NCI-H2029 (cell line): ENCODE measurements at regions not wholly inside any gene's neighbourhood (a gene's known extent, or its start where the extent isn't known, plus 50 kb on each side); places are given as distances from the start of the nearest gene placed in this dataset.
A peak's percentile ranks its signal among the peaks of the same experiment; 100 is the strongest.
"Not testable (repeated sequence)": the region's sequence is repeated elsewhere in the genome, so short reads cannot be mapped to it uniquely, and the experiment has no call there.

ENCODE experiments used
- DNase-seq: peaks from one replicate; lab custom pipeline; 2025; lab: John Stamatoyannopoulos, UW

DNA sequence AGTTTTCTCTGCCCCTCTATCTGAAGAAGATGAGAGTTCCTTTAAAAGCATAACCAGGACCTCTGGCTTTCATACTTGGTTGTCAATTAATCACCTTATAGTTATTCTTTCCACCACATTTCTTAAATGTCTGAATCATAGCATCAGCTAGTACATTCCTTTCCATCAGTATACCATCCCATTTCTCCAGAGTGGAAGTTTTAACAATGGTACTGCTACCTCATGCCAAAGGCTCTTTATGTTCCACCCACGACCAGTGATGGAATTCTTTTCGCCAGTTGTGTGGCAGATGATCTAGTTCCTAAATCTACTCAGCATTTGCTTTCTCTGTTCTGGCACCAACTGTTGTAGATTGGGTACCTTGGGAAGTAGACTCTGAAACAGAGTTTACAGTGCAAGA is 379.8 kb downstream of the ZNF674 start:
- DNase-seq, result no peak

DNA sequence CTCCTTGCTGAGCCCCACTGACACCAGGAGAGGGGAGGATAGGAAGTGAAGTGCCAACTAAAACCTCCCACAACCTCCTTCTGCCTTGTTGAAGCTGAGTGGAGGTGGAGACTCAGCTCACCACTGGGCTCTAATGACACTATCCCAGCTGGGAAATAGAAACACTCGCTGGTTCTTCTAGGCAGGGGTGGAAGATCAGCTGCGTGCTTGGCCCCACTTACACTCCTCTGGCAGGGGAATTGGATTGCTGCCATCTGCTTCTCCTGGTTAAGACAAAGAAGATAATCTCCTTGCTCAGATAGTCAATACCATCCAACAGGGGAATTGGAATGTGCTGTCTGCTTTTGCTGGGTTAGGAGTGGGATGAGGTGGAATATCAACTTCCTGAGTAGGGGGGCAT is 392.5 kb downstream of the ZNF674 start:
- DNase-seq, result no peak

DNA sequence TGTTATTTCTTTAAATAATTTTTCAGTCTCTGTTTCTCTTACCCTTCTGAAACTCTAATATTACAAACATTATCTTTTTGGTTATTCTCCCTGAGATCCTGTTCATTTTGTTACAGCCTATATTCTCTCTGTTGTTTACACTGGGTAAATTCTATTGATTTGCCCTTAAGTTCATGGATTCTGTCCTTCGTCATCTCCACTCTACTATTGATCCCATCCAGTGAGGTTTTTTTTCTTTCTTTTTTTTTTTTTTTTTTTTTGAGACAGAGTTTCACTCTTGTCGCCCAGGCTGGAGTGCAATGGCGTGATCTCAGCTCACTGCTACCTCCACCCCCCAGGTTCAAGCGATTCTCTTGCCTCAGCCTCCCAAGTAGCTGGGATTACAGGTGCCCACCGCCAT is 393.9 kb downstream of the ZNF674 start:
- not testable (repeated sequence) for DNase-seq

DNA sequence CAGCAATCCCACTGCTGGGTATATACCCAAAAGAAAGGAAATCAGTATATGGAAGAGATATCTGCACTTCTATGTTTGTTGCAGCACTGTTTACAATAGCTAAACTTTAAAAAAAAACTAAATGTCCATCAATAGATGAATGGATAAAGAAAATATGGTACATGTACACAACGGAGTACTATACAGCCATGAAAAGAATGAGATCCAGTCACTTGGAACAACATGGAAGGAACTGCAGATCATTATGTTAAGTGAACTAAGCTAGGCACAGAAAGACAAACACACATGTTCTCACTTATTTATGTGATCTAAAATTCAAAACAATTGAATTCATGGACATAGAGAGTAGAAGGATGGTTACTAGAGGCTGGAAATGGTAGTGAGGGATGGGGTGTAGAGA is 400.7 kb downstream of the ZNF674 start:
- DNase-seq, result no peak

DNA sequence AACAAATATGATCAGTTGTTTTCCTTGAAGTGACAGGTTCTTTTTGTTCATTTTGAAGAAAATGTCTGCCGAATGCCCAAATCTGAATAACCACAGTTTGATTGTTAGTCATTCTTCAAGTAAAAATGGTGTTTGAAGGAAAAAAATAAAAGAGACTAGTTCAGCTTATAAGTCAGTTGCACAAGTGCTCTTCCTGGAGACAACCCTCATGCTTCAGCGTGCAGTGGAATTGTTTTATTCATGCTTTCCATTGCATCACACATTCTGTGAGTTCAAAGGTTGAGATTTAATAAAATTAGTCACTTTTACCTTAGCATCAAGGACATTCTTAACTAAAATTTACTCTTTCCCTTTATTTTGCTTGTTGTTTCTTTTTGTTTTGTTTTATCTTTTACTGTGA is 404.9 kb downstream of the ZNF674 start:
- DNase-seq, result no peak

DNA sequence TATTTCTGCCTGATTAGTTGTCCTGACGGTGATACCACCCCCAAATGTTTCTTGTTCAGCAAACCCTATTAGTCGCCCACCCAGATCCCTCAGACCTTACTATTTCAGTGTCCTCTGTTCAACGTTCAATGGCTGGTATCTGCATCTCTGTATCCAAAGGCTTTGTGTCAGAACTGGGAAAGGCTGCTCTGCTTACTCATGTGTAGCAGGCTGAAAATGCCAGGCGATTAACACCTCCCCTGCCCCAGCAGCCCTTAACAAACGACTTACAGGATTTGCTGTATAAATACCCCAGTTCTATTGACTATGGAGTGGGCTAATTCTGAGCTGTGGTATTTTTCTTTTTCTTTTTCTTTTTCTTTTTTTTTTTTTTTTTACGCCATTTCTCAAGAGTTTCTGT is 415.0 kb downstream of the ZNF674 start:
- DNase-seq, result no peak

DNA sequence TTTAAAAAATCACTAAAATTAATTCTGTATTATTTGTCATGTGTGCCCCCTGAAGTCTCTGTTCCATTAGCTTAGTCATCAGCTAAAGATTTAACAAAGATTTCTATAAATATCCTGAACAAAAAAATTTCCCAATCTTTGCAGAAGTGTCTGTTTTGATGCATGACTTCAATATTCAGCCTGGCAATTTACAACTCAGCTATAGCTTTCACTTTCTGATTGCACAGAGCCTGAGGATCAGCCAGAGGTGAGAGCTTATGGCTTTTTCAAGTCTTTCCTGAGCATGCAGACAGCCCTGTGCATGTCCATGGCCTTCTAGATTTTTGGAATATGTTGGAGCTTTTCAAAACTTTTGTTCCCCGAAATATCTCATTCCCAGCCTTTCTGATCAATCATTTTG is 420.1 kb downstream of the ZNF674 start:
- DNase-seq, result no peak

DNA sequence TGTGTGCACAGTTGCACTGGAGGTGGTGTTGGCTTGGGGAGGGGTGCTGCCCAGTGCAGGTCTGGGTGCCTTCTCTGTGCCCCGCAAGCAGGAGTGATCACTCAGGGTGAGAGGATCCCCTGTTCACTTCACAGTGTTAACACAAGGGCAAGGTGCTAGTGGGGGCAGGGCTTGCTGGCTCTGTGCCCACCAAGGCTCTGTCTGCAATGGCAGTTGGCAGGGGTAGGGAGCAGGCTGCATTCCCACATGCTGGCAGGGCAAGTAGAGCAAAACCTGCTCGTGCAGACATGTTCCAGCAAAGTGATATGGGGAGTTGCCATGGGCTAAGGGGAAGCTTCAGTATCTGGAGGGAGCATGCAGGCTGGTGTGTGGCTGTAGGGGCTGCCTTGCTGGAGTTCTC is 428.0 kb downstream of the ZNF674 start:
- DNase-seq, result no peak

DNA sequence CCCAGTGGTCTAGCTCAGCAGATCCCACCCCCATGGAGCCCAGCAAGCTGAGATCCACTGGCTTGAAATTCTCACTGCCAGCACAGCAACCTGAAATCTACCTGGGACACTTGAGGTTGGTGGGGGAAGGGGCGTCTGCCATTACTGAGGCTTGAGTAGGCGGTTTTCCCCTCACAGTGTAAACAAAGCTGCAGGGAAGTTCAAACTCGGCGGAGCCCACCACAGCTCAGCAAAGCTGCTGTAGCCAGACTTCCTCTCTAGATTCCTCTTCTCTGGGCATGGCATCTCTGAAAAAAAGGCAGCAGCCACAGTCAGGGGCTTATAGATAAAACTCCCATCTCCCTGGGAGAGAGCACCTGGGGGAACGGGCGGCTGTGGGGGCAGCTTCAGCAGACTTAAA is 457.9 kb downstream of the ZNF674 start:
- DNase-seq, result not testable (repeated sequence)

DNA sequence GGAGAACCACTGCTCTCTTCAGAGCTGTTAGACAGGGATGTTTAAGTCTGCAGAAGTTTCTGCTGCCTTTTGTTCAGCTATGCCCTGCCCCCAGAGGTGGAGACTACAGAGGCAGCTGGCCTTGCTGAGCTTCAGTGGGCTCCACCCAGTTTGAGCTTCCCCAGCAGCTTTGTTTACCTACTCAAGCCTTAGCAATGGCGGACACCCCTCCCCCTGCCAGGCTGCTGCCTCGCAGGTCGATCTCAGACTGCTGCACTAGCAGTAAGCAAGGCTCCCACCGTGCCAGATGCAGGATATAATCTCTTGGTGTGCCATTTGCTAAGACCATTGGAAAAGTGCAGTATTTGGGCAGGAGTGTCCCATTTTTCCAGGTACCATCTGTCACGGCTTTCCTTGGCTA is 465.1 kb downstream of the ZNF674 start:
- not testable (repeated sequence) for DNase-seq

DNA sequence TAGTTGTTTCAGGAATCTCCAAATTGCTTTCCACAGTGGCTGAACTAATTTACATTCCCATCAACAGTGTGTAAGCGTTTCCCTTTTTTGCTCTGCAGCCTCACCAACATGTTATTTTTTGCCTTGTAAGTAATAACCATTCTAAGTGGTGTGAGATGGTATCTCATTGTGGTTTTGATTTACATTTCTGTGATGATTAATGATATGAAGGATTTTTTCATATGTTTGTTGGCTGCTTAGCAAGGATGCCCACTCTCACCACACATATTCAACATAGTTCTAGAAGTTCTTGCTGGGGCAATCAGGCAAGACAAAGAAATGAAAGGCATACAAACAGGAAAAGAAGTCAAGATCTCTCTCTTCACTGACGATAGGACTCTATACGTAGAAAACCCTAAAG is 472.4 kb downstream of the ZNF674 start:
- no peak for DNase-seq

DNA sequence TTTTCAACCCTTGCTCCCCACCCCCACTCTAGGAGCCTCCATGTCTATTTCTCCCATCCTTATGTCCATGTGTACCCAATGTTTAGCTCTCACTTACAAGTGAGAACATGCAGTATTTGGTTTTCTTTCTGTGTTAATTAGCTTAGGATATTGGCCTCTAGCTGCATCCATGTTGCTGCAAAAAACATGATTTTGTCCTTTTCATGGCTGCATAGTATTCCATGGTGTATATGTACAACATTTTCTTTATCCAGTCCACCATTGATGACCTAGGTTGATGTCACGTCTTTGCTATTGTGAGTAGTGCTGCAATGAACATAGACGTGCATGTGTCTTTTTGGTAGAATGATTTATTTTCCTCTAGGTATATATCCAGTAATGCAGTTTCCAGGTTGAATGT is 472.8 kb downstream of the ZNF674 start:
- DNase-seq, result no peak

DNA sequence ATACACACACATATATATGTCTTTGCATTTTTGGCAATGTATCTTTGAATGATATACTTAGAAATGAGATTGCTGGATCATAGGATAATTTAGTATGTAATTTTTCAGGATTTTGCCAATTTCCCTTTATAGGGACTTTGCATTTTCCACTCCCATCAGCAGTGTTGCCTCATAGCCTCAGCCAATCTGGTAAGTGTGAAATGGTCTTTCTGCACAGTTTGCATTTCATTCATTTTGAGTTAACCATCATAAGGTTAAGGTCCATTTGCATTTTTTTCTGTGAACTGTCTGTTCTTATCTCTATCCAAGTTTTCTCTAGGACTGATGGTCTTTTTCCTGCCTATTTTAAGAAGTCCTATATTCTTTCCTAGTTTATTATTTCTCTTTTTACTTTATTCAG is 474.8 kb downstream of the ZNF674 start:
- no peak for DNase-seq

DNA sequence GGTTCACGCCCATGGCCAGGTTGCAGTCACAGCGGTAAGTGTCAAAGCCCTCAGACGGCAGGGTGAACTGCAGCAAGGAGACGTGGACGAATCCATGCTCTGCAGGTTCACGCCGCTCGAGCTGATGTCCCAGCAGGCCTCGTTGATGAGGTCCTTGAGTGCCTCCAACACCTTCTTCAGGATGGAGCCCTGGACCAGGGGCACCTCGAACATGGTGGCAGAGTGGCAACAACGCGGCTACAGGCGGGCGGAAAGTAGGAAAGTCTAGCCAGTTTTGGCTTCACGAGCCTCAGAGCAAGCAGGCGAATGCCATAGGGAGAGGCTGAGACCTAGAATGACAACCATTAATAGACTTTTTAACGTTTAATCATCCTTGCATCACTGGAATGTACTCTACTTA is 485.9 kb downstream of the ZNF674 start:
- DNase-seq, result no peak

DNA sequence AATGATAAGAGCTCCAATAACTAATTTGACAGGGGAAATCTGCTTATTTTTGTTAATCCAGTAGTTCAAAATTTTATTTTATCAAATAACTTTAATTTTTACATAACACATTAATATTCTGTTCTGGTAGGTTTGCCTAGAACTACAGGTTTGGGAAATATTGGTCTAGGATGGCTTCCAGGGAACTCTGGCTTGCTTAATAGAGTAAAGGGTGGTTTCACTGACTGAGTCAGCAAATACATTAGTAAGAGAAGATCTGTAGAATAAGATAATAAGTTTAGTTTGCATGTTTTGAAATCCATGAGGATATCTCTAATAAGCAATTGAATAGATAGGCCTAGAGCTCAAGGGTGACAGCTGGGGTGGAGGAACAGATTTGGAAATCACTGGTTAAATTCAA is 500.7 kb downstream of the ZNF674 start:
- no peak for DNase-seq

DNA sequence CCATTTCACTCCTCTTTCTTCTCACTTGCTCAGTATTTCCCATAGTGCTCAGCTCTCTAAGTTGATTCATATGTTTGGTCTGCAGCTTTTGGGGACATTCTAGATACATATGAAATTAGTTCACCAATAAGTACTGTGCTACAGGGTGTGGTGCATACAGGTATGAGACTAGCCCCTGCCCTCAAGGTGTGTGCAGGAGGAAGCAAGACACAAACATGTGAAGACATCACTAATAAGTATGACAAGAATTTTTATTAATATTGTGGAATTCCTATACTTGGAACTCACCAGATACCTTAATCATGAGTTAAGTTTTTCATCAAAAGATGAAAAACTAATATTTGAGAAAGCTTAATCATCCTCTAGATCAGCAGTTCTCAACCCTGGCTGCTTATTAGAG is 505.2 kb downstream of the ZNF674 start:
- DNase-seq, result no peak

DNA sequence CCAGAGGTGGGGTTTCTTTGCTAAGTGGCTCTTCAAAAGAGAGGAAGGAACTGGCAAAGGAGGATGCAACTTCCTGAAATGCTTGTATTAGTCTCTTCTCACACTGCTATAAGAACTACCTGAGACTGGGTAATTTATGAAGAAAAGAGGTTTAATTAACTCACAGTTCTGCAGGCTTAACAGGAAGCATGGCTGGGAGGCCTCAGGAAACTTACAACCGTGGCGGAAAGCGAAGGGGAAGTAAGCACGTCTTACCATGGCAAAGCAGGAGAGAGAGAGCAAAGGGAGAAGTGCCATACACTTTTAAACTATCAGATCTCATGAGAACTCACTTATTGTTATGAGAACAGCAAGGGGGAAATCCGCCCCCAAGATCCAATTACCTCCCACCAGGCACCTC is 505.7 kb downstream of the ZNF674 start:
- no peak for DNase-seq

DNA sequence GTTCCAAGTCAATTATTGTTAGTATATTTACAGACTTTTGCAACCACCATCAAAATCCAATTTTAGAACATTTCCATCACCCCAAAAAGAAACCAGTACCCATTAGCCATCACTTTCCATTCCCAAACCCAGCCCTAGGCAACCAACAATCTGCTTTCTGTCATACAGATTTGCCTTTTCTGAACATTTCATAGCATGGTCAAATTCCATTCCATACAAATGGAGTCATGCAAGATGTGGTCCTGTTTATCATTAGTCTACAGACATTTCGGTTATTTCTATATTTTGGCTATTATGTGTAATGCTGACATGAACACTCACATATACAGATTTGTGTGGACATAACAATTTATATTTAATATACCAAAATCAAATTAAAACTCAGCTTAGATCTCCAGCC is 508.7 kb downstream of the ZNF674 start:
- no peak for DNase-seq

DNA sequence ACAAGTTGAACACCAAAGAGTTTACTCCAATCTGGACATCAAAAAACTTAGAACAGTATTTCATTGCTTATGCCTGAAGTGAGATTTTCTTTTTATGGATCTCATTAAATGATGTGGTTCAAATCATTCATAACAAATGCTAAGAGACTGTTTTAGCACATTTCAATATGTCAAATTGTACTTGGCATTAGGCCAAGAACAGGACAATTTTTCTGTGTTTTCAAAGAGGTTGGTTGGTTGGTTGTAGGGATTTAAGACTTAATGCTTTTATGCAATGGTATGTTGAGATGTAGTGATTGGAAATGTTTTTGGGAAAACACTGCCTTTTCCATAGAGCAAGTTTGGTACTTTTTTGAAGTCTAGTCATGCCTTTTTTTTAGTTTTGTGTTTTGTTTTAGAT is 510.4 kb downstream of the ZNF674 start:
- DNase-seq, result no peak

DNA sequence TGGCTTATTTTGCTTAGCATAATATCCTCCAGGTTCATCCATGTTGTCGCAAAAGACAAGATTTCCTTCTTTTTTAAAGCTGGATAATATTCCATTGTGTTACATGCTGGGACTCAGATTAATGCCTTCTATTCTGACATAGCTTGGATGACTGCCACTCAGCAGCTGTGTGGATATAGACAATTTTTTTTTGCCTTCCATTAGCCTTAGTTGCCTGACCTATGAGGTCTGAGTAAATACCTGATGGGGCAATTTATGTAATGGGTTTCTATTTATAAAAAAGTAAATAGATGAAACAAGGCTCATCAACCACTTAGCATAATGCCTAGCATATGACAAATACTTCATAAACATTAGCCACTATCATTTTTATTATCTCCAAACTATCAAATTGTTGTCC is 515.4 kb downstream of the ZNF674 start:
- DNase-seq, result peak; percentile 84

DNA sequence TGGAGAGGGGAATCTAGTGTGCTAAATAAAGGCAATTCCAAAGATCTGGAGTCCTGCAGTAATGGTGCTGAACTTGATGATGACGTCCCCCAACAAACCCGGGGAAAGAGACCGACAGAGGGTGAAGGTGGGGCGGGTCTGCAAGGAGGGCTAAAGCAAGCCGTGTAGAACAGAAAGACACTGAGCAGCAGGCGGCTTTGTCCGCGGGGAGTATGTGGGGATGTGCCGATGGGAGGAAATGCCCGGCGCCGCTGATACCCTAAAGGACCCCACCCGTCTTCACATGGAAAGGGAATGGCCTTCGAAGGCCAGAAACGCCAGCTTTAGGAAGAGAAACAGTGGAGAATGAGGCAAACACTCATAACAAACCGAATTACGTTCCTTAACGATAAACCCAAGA is 528.9 kb downstream of the ZNF674 start:
- DNase-seq, result no peak

DNA sequence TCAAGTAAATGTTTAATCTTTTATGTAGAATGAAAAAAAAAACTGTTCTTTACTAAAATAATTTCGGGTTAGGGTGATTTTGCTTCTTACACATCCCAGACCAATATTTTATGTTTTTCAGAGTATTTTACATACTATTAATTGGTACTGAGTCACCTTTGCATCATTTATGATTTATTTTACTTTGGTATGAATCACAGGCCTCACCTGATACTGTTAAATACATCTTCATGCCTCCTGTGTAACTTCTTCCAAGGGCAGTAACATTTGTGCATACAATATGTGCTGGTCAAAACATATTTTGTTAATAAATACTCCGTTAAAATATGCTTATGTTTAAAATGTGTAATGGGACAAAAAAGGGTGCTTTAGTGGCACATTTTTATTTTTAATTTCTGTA is 529.6 kb downstream of the ZNF674 start:
- DNase-seq, result no peak

DNA sequence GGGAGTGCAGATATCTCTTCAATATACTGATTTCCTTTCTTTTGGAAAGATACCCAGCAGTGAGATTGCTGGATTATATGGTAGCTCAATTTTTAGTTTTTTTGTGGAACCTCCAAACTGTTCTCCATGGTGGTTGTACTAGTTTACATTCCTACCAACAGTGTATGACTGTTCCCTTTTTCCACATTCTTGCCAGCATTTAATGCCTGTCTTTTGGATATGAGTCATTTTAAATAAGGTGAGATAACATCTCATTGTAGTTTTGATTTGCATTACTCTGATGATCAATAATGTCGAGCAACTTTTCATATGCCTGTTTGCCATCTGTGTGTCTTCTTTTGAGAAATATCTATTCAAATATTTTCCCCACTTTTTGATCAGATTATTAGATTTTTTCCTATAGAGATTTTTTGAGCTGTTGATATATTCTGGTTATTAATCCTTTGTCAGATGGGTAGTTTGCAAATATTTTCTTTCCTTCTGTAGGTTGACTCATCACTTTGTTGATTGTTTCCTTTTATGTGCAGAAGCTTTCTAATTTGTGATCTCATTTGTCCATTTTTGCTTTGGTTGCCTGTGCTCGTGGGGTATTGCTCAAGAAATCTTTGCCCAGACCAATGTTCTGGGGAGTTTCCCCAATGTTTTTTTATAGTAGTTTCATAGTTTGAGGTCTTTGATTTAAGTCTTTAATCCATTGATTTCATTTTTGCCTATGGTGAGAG is 552.7 kb downstream of the ZNF674 start:
- DNase-seq, result no peak

DNA sequence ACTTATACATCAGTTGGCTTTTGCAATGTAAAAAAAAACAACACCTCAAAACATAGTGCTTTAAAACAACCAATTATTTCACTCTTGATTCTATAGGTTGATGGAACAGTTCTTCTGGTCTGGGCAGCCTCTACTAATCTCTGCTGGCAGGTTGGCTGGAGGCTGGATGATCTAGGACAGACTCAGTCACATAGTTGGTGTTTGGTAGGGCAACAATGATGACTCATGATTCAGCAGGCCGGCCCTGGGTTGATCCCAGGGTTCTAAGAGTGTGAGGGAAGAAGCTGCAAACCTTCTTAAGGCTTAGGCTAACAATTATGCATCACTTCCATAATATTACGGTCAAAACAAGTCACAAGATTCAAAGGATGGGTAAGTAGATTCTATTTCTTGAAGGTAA is 558.2 kb downstream of the ZNF674 start:
- DNase-seq, result no peak

DNA sequence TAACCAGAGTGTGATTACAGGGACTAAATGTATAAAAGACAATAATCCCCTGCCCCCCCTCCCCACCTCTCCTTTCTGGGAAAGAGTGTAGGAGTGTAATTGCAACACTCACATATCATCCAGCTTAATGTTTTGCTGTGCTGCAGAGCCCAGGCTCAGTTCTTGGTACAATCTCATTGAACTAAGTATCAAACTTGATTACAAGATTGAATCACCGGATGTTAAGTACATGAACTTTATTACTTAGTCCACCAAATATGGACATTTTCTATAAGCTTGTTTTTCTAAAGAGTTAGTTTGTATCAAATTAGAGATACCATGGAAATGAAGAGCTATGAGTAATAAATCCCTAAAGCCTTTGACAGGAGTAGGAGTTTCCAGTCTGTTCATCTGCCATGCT is 559.1 kb downstream of the ZNF674 start:
- DNase-seq, result no peak
